Peyer's patch (tissue), 4 donors: ENCODE measurements at regions not wholly inside any gene's neighbourhood (a gene's known extent, or its start where the extent isn't known, plus 50 kb on each side); places are given as distances from the start of the nearest gene placed in this dataset.

ENCODE experiments used
- POLR2A ChIP-seq, 2 donors: fragments of 450-650 bp; IDR thresholded peaks; one replicate each; pipeline ENCODE4 v1.5.1; 2017; ENCODE audit warnings: antibody characterized with exemption in 2 of 2, mild to moderate bottlenecking in 2 of 2, moderate library complexity in 2 of 2
- TF ChIP-seq, protein P1 (sequence below), 6 experiments: fragments of 450-650 bp in 4 of 6; fragments of 200-600 bp in 2 of 6; sonication (generic) in 1 of 6; IDR thresholded peaks; one replicate each; pipeline ENCODE4 v1.5.1; 2017 to 2019; ENCODE audit warnings: antibody characterized with exemption in 6 of 6, mild to moderate bottlenecking in 3 of 6, moderate library complexity in 1 of 6

GRCh38 chr1:105865546-105865945, 1190.9 kb upstream of the PRMT6 start:
- TF ChIP-seq POLR2A (IDR thresholded peaks at IDR 0.05): no peak
- TF ChIP-seq, protein P1, sequence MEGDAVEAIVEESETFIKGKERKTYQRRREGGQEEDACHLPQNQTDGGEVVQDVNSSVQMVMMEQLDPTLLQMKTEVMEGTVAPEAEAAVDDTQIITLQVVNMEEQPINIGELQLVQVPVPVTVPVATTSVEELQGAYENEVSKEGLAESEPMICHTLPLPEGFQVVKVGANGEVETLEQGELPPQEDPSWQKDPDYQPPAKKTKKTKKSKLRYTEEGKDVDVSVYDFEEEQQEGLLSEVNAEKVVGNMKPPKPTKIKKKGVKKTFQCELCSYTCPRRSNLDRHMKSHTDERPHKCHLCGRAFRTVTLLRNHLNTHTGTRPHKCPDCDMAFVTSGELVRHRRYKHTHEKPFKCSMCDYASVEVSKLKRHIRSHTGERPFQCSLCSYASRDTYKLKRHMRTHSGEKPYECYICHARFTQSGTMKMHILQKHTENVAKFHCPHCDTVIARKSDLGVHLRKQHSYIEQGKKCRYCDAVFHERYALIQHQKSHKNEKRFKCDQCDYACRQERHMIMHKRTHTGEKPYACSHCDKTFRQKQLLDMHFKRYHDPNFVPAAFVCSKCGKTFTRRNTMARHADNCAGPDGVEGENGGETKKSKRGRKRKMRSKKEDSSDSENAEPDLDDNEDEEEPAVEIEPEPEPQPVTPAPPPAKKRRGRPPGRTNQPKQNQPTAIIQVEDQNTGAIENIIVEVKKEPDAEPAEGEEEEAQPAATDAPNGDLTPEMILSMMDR (IDR thresholded peaks at IDR 0.05): no peak
